ENCODE measurements at regions not wholly inside any gene's neighbourhood (a gene's known extent, or its start where the extent isn't known, plus 50 kb on each side); places are given as distances from the start of the nearest gene placed in this dataset.
"Not testable (repeated sequence)": the region's sequence is repeated elsewhere in the genome, so short reads cannot be mapped to it uniquely, and the experiment has no call there.

DNA sequence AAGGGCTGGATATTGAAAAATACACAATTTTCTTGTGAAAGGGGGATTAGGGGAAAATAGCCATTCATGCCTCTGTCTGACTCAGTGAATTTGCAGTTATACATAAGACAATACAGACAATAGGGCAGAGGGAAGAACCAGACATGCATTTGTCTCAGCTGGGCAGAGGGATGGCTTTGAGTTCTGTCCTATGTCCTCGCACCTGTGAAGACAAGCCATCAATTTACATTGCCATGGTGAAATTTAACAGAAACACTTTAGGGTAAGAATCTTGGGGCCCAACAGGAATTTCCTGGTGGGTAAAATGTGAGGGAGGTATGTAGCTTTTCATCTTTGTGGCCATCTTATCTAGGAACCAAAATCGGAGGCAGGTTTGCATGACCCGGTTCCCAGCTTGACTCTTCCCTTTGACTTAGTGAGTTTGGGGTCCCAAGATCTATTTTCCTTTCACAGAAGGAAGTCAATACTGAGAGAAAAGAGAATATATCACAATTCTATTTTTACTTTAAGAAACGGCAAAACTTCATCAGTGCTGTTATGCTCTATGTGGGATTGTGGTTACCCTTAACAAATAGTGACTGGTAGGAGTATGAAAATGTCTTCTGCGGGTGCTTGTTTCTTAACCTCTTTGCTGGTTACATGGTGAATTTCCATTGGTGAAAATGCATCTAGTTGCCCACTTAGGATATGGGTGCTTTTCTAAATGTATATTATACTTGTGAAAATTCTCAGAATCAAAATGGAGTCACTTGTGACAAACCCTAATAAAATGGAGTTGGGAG is 221.8 kb downstream of the SPP2 start:
- FAIRE-seq, result no peak

DNA sequence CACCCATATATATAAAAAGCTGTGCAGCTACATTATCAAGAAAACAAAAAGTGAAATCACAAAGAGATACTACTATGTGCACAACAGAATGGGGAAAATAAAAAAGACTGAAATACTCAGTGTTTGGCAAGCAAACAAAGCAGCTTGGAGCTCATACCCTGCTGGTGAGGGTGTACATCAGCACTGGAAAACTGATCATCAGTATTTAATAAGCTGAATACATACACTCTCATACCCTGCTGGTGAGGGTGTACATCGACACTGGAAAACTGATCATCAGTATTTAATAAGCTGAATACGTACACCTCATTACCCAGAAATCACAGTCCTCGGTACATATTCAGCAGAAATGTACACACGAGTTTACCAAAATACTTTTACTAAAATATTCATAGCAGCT is 220.8 kb downstream of the SPP2 start:
- no peak for FAIRE-seq

DNA sequence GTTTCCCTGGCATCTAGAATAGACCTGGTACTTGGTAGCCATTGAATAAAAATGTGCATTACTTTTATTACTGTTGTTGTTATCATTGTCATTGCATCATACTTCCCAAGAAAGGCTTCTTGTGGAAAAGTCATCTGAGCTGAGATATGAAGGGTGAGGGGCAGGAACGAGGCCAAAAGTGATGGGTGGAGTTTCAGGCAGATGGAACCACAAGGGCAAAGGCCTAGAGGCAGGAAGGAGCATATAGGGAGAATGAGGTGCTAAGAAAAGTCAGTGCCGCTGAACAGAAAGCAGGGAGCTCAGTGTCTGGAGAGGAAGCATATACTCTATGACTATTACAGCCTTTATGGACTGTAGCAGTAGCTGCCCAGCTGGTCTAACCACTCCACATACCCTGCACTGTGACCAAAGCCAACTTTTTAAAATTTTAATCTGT is 219.3 kb downstream of the SPP2 start:
- FAIRE-seq, result no peak

DNA sequence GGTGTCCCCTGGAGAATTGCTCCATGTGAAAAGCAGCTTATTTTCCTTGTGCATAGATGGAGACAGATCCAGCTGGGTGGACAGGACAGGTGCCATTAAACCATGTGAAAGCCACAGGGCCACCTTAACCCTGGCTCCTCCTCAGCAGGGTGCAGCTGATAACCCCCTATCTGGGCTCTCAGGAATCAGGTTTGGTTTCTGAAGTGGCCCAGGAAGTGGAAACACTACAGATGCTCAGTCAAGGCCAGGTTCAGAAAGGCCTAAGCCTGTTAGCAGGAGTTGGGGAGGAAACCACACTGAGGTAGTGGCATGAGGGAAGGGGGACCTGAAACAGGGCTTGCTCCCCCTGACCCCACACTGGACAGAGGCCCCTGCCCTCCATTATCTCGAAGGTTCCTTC is 217.0 kb downstream of the SPP2 start:
- FAIRE-seq, result no peak

DNA sequence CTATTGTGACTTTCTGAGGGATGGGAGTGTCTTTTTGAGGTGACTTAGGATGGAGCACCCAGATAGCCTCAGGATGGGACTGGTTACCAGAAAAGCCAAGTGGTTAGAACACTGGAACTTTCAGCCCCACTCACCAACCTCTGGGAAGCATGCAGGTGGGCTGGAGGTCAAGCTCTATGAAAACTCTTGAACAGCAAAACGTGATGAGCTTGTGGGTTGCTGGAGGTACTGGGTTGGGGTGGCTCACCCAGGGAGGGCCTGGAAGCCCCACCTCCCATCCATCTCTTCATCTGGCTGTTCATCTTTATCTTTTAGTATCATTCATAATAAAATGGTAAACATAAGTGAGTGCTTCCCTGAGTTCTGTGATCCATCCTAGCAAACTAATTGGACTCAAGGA is 216.4 kb downstream of the SPP2 start:
- FAIRE-seq, result no peak

DNA sequence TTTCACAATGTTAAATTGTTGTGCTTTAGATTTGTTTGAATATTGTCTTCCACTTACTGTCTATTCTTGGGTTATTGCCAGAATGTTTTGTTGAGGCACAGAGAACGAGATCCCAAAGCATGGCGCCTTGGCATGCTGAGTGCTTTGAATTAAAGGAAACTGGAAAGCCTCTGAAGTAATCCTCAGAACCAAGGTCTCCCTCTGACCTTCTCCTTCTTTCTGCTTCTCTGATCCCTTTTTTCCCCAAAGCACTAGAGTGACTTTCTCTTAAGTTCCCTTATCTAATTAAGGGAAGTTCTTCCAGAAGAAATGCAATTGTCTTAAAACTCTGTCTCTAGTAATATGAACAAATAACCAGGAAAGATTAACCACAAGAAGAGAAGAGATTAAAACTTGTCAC is 214.7 kb downstream of the SPP2 start:
- no peak for FAIRE-seq

DNA sequence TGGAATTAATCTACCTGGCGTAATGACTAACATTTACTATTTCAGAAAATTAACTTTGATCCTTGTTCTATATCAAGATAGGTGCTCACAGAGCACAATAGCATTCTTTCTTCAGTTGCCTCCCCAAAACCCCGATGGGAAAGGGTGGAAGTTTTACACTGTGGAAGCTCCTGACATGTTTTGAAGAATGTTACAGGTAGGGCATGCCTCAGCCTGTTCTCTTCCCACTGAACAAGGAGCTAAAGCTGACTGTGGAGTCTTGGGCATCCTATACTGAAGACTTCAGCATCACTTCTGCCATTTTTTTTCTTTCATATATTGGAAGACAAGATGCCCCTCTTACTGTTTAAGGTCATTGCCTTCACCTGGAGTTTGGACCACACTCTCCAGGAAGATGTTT is 211.2 kb downstream of the SPP2 start:
- FAIRE-seq, result no peak

DNA sequence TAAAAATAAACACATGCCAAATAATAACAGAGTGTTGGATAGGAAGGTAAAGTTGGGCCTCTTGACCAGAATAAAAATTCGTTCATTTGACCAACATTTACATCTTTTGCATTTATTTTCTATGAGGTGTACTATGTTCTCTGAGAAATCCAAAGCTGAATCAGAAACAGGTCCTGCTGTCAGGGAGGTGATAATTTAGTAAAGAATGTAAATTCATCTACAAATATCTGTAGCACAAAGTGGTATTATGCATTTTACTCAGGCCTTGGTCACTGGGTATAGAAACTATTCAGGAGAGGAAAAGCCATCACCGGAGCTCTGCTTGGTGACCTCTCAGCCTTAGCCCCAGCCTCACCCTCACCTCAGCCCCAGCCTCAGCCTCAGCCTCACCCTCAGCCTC is 208.9 kb downstream of the SPP2 start:
- FAIRE-seq, result no peak

DNA sequence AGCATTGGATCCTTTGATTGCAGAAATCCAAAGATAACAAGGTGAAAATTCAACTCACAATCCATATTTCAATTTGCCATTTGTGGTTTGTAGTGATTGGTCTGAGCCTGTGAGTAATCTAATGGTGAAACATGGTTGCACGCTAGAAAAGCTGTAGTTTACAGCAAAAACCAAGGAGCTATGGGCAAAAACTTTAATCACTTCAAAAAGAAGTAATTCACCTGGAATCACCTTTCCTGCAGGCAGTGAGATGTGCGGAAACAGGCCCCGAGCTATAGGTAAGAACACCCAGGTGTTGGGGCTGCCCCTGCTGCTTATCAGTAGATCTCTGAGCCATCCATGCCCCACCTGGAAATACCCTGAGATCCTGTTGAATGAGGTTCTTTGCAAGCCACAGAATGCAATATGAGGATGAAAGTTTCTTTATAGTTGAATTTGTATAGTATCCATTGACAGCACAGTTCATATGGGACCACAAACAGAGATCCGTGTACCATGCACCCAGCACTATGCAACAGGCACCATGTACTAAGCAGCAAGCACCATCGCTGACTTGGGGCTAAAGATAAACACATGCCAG is 208.2 kb downstream of the SPP2 start:
- FAIRE-seq, result no peak

DNA sequence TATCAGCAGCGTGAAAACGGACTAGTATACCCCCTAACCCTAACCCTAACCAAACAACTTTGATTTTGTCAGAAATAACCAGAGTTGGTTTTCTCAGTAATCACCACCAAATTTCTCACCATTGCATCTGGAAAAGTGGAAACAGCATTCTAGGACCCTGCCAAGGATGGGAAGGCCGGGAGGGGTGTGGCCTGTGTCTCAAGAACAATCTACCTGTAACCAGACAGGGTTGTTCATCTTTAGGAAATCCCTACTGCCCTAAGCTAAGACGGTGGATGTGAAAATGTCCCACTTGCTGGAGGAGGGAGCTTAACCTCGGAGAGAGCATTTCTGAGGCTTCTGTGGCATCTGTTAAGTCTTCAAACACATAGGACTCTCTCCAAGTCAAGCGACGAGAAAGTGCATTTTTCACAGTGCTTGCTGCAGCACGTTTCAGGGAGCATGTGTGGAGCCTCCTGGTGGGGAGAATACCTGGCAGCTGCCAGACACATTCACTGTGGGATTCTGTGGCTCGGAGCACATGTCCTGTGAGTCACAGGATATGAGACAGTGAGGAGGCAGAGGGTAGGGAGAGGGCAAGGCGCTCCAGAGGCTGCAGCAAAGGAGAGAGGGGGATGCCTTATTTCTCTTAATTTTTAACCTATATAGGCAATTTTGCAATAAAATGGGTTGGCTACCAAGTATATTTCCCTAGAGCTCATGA is 207.5 kb downstream of the SPP2 start:
- no peak for FAIRE-seq

DNA sequence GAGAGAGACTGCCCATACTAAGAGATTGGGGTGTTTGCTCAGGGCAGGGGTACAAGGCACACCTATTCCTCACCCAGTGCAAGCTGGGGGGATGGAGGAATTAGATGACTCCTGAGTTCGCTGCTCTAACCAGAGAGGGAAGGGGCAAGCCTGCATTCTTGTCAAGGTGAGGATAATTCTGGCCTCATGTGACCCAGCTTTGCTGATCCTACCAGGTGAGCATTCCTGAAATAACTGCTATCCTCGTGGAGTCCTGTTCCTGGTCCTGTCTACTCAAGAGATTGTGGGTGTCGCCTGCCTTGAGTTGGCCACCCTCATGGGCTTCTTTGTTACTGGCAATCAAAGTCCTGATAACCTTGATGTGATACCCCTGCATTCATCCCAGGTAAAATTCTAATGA is 206.0 kb downstream of the SPP2 start:
- FAIRE-seq, result no peak

DNA sequence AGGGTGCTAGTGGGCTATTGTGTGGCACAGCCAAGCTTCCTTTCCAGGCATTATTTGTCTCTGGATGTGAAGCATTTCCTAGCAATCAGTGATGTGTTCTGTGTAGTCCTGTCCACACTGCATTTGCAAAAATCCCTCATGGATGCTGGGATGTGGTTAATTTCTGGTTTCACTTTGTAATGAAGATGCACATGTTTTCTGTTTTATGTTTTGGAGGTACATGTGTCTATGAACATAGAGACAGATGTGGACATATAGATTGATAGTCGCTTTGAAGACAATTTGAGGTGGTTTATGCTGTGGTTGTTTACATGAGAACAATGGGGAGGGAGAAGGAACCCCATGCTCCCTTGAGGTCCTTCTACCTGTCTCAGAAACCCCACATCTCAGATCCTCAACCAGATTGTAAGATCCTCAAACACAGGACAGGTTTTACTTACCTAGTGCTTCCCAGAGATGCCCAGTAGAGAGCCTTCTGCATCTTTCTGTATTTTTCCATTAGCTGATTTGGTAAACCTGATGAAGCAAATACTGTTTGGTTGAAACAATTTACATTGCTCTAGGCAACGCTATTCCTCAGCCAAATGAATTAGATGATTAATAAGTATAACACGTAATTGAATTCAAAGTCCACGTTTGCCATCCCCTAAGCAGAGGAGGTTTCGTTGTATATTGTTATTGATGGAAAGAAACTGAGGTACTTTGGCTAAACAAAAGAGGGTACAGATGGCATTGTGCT is 204.4 kb downstream of the SPP2 start:
- FAIRE-seq, result no peak

DNA sequence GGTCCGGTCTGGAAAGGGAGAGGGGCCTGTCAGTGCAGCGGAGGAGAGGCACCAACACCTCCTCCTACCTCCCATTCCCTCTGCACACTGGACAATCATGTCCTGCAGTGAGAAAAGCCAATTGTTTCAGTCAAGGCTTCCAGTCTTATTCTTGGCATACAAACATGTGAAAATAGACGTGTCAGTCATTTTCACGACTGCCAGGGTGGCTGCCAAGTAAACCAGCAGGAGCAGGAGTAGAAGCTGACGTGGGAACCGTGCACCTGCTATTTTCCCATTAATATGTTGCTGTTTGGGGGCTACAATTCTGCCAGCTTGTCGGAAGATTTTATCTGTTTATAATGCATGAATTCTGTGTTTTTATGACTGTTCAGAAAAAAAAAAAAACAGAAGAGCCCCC is 202.3 kb downstream of the SPP2 start:
- no peak for FAIRE-seq

DNA sequence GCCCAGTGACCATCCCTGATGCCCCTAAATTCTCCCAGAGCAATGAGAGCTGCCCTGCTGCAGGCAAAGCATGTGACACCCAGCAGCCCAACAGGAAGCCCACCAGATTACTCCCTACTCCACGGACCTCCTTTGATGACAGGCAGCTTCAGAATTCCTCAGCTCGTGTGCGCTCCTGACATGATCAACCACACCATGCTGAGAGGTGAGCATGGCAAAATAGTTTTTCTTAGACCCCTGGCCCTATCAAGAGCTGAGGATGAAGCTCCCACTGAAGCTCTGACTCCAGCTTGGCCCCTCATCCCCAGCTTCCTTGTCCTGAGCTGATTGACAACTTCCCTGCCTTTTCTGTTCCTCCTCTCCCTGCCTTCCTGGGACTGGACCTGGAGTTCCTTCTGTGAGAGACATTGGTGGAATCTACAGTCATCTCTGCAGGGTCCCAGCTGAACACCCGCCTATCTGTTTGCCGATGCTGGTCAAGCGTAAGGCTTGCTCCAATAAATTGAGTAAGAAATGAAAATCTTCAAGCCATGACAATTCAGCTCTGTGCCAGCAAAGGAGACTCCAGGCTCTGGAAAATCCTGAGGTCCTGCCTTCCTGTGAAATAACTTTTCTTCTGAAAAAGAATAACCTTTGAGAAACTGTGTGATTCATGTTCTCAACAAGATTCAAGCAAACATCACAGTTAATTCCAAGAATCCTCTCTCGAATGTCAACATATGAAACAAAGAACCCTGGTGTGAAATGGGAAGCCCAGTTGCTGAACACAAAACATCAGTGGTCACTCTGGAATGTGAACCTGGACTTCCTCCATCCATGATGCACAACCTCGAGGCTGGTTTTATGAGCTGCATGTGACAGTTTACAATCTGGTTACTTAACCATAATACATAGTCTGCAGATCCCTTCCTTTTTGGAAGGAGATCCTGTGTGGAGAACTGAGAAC is 201.1 kb downstream of the SPP2 start:
- FAIRE-seq, result no peak

DNA sequence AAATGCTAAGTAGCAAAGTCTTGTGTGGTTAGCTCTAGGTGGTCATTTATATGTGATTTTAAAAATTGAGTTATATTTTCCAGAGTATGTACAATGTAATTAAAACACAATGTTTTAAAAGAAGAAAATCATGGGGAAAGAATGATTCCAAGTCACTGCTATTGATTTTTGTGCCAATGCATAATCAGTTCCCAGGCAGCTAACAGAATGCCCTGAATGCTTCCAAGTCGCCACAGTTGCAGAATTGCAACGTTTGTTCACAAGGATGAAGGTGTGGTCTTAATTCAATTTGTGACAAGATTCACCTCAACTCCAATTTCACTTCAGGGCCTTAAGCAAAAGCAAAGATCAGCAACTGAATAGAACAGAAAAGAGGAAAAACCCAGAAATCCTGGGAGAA is 200.4 kb downstream of the SPP2 start:
- no peak for FAIRE-seq

DNA sequence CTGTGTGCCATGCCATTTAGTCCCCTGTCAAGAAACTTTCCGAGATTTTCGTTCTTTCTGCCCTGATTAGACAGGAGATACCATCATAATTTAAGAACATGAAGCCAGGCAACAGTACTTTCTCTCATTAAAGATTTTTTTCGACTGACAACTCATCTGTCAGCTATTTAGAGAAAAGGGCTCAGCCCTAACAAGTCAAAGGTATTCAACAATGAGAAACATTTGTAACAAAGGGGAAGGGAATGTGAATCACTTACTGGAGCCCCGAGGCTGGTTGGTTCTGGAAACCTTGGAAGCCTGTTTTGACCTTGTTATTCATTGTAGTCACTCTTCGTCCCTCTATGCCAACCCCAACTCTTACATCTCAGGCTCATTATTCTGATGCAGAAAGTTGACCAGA is 199.4 kb downstream of the SPP2 start:
- no peak for FAIRE-seq

DNA sequence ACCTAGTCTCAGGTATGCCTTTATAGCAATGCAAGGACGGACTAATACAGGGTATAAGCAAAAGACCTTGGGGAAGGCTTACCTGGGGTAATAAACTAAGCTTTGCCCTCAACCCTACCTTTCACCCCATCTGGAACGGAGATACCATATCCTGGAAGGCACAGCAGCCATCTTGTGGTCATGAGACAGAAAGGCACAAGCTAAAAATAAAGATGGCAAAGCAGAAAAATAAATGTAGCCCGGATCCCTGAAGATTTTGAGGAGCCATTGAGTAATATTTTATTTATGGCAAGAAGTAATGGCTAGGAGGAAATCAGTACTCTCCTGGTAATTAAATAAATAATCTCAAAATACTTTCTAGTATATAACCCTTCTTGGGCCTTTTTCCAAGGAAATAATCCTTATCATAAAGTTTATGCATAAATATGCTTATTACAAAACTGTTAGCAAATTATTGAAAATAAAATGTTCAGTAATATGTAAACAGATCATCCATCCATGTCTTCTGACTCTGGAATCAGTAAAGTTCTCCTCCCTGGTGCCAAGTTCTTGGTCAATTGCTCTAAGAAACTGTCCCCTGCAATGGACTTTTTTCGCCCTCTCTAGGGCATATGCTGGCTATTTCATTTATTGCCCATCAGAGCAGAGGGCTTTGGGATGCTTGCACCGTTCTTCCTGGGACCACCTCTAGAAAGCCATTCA is 198.7 kb downstream of the SPP2 start:
- no peak for FAIRE-seq

DNA sequence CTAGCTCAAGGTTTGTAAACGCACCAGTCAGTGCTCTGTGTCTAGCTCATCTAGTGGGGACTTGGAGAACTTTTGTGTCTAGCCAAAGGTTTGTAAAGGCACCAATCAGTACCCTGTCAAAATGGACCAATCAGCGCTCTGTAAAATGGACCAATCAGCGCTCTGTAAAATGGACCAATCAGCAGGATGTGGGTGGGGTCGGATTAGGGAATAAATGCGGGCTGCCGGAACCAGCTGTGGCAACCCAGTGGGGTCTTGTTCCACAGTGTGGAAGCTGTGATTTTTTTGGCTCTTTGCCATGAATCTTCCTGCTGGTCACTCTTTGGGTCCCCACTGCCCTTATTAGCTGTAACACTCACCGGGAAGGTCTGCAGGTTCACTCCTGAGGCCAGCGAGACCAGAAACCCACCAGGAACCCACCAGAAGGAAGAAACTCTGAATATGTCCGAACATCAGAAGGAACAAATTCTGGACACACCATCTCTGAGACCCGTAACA is 197.8 kb downstream of the SPP2 start:
- not testable (repeated sequence) for FAIRE-seq

DNA sequence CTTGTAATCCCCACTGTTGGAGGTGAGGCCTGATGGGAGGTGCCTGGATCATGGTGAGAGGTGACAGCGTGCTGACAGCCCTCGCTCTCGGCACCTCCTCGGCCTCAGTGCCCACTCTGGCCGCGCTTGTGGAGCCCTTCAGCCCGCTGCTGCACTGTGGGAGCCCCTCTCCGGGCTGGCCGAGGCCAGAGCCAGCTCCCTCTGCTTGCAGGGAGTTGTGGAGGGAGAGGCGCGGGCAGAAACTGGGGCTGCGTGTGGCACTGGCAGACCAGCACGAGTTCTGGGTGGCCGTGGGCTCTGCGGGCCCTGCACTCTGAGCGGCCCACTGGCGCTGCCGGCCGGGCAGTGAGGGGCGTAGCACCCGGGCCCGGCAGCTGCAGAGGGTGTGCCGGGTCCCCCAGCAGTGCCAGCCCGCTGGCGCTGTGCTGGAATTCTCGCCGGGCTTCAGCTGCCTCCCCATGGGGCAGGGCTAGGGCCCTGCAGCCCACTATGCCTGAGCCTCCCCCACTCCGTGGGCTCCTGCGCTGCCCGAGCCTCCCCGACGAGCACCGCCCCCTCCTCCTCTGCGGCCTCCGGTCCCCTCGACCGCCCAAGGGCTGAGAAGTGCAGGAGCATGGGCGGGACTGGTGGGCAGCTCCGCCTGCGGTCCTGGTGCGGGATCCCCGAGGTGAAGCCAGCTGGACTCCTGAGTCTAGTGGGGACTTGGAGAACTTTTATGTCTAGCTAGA is 197.1 kb downstream of the SPP2 start:
- FAIRE-seq, result no peak

DNA sequence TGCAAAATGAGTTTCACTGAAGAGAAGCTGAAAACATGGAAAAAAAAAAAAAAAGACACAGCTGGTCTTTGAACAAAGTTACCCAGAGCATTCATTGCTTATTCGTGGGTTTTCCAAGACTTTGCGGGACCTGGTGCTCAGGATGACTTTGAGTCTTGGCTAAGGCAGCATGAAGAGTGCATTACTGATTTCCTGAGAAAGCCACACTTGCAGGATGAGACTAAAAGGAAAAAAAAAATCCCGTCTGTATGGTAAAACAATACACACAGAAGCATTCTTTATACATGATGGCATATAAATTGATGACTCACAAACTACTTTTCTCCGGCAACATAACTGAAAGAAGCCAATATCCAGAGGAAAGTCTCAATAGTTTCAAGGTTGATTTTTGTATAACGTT is 195.4 kb downstream of the SPP2 start:
- no peak for FAIRE-seq

All from colon (tissue), 2 donors.